ENCODE measurements at regions not wholly inside any gene's neighbourhood (a gene's known extent, or its start where the extent isn't known, plus 50 kb on each side); places are given as distances from the start of the nearest gene placed in this dataset.
"Not testable (repeated sequence)": the region's sequence is repeated elsewhere in the genome, so short reads cannot be mapped to it uniquely, and the experiment has no call there.

GRCh38 chr1:148263906-148264255, 111.8 kb upstream of the NBPF11 start:
- CTCF ChIA-PET, result interaction anchor here (1.0 kb wide), 1 partner anchor 70 kb away, joined by 6 read pairs; no protein-coding TSS in a partner anchor
- Mint-ChIP-seq H3K9me3 (no peaks in the 10 kb centered on the region), H3K27me3 (no peaks in the 10 kb centered on the region), H3K4me1 (peaks cover 14% of the 10 kb centered on the region), H3K36me3 (ENCODE audit: low read depth) (peaks cover 4% of the 10 kb centered on the region), H3K4me3 (peak overlapping the region; percentile 93), H3K27ac (peak overlapping the region; percentile 98)
- no peak for DNase-seq
- ATAC-seq (ENCODE audit: low read depth), result no peak
- no peak for TF ChIP-seq CTCF (IDR thresholded peaks at IDR 0.05)
- intact Hi-C loops (cut with micrococcal nuclease), result loop anchor here (1.0 to 2.0 kb wide), 4 partner anchors 17 to 70 kb away; no protein-coding TSS in a partner anchor
- POLR2A ChIA-PET, result interaction anchor here (0.6 to 3.3 kb wide), 23 partner anchors 9 to 1887 kb away, joined by 3 to 250 read pairs (median 8); partner anchors contain the start of gene NBPF11

- Mint-ChIP-seq H3K9me3 (no peaks in the 10 kb centered on the region), H3K27ac (peak overlapping the region; percentile 98), H3K36me3 (ENCODE audit: low read depth) (peaks cover 4% of the 10 kb centered on the region), H3K27me3 (no peaks in the 10 kb centered on the region), H3K4me3 (peak overlapping the region; percentile 93), H3K4me1 (peaks cover 14% of the 10 kb centered on the region)
- peak; percentile 58 for DNase-seq
- POLR2A ChIA-PET, result interaction anchor here (0.6 to 3.3 kb wide), 24 partner anchors 9 to 1886 kb away, joined by 3 to 250 read pairs (median 6); partner anchors contain the start of gene NBPF11
- no peak for TF ChIP-seq CTCF (IDR thresholded peaks at IDR 0.05)
- ATAC-seq (ENCODE audit: low read depth), result peak; percentile 89
- intact Hi-C loops (cut with micrococcal nuclease), result loop anchor here (1.0 to 2.0 kb wide), 4 partner anchors 17 to 71 kb away; no protein-coding TSS in a partner anchor
- CTCF ChIA-PET, result interaction anchor here (1.0 kb wide), 1 partner anchor 71 kb away, joined by 6 read pairs; no protein-coding TSS in a partner anchor
These were observed 111.2 kb upstream of the NBPF11 start for GRCh38 chr1:148263128-148263905.

- H3K36me3 Mint-ChIP-seq (ENCODE audit: low read depth); DNase-seq; H3K4me3 Mint-ChIP-seq; H3K9me3 Mint-ChIP-seq; ATAC-seq (ENCODE audit: low read depth); H3K27ac Mint-ChIP-seq; H3K27me3 Mint-ChIP-seq; CTCF ChIA-PET: not testable (repeated sequence)
- POLR2A ChIA-PET, result interaction anchor here (0.5 to 3.3 kb wide), 4 partner anchors 71 to 127 kb away, joined by 3 to 250 read pairs (median 4); no protein-coding TSS in a partner anchor
- intact Hi-C loops (cut with micrococcal nuclease), result loop anchor here (2.0 kb wide), 2 partner anchors 19 to 41 kb away; no protein-coding TSS in a partner anchor
- peaks cover 14% of the 10 kb centered on the region for H3K4me1 Mint-ChIP-seq
These were observed 109.6 kb upstream of the NBPF11 start for GRCh38 chr1:148261684-148262083.

- DNase-seq; intact Hi-C loops (cut with micrococcal nuclease); ATAC-seq (ENCODE audit: low read depth): not testable (repeated sequence)
These were observed 105.8 kb upstream of the NBPF11 start for GRCh38 chr1:148257886-148258285.

GRCh38 chr1:148254611-148255429, 102.7 kb upstream of the NBPF11 start:
- H3K4me1 Mint-ChIP-seq; H3K4me3 Mint-ChIP-seq; H3K36me3 Mint-ChIP-seq (ENCODE audit: low read depth); H3K9me3 Mint-ChIP-seq; CTCF ChIA-PET; intact Hi-C loops (cut with micrococcal nuclease); H3K27ac Mint-ChIP-seq; H3K27me3 Mint-ChIP-seq: not testable (repeated sequence)
- POLR2A ChIA-PET, result interaction anchor here (0.7 kb wide), 1 partner anchor 9 kb away, joined by 3 read pairs; no protein-coding TSS in a partner anchor
- DNase-seq (peak; percentile 21), ATAC-seq (ENCODE audit: low read depth) (peak; percentile 52)

More at GRCh38 chr1:148257886-148258285, 105.8 kb upstream of the NBPF11 start:
- H3K27ac Mint-ChIP-seq; CTCF ChIA-PET; H3K4me3 Mint-ChIP-seq; POLR2A ChIA-PET; H3K4me1 Mint-ChIP-seq; H3K27me3 Mint-ChIP-seq; H3K9me3 Mint-ChIP-seq; H3K36me3 Mint-ChIP-seq (ENCODE audit: low read depth): not testable (repeated sequence)

GRCh38 chr1:148253808-148254207, 101.7 kb upstream of the NBPF11 start:
- H3K4me1 Mint-ChIP-seq; H3K27ac Mint-ChIP-seq; intact Hi-C loops (cut with micrococcal nuclease); ATAC-seq (ENCODE audit: low read depth); H3K4me3 Mint-ChIP-seq; POLR2A ChIA-PET; H3K36me3 Mint-ChIP-seq (ENCODE audit: low read depth); CTCF ChIA-PET; DNase-seq; H3K9me3 Mint-ChIP-seq; H3K27me3 Mint-ChIP-seq: not testable (repeated sequence)

- ATAC-seq (ENCODE audit: low read depth); H3K4me1 Mint-ChIP-seq; H3K27me3 Mint-ChIP-seq; H3K4me3 Mint-ChIP-seq; H3K9me3 Mint-ChIP-seq; POLR2A ChIA-PET; DNase-seq; intact Hi-C loops (cut with micrococcal nuclease); CTCF ChIA-PET; H3K27ac Mint-ChIP-seq; H3K36me3 Mint-ChIP-seq (ENCODE audit: low read depth): not testable (repeated sequence)
These were observed 96.7 kb upstream of the NBPF11 start for GRCh38 chr1:148248798-148249197.

- H3K4me3 Mint-ChIP-seq; H3K9me3 Mint-ChIP-seq; H3K4me1 Mint-ChIP-seq; H3K27me3 Mint-ChIP-seq; intact Hi-C loops (cut with micrococcal nuclease); H3K27ac Mint-ChIP-seq; ATAC-seq (ENCODE audit: low read depth); H3K36me3 Mint-ChIP-seq (ENCODE audit: low read depth); DNase-seq; CTCF ChIA-PET; POLR2A ChIA-PET: not testable (repeated sequence)
These were observed 94.3 kb upstream of the NBPF11 start for GRCh38 chr1:148246258-148246861.

- CTCF ChIA-PET; H3K4me3 Mint-ChIP-seq; intact Hi-C loops (cut with micrococcal nuclease); H3K4me1 Mint-ChIP-seq; DNase-seq; H3K27ac Mint-ChIP-seq; ATAC-seq (ENCODE audit: low read depth); H3K36me3 Mint-ChIP-seq (ENCODE audit: low read depth); H3K9me3 Mint-ChIP-seq; H3K27me3 Mint-ChIP-seq; POLR2A ChIA-PET: not testable (repeated sequence)
These were observed 93.8 kb upstream of the NBPF11 start for GRCh38 chr1:148245843-148246242.

All from activated B cell treated with CpG ODN at 0.5 μM for 24 hours (primary cell).